Adrenal gland (tissue), 5 donors: ENCODE measurements at regions not wholly inside any gene's neighbourhood (a gene's known extent, or its start where the extent isn't known, plus 50 kb on each side); places are given as distances from the start of the nearest gene placed in this dataset.

ENCODE experiments used
- POLR2A ChIP-seq, 2 donors: fragments of 450-650 bp; IDR thresholded peaks; one replicate each; pipeline ENCODE4 v1.6.1; 2017; ENCODE audit warnings: antibody characterized with exemption in 2 of 2, mild to moderate bottlenecking in 2 of 2, moderate library complexity in 1 of 2
- TF ChIP-seq, protein P1 (sequence below), 6 experiments: fragments of 450-650 bp in 4 of 6; fragments of 200-600 bp in 2 of 6; sonication (generic) in 1 of 6; IDR thresholded peaks; 1 replicate in 5 of 6; 2 replicates in 1 of 6; pipeline versions ENCODE4 v1.5.1 to v1.8.0; 2016 to 2021; ENCODE audit warnings: antibody characterized with exemption in 6 of 6, mild to moderate bottlenecking in 2 of 6, moderate library complexity in 1 of 6
- donor health status: DM: no; HTN: no; CAD: no.

GRCh38 chr3:6526861-6527260 is 334.1 kb upstream of the GRM7 start:
- no peak for TF ChIP-seq POLR2A (IDR thresholded peaks at IDR 0.05)
- TF ChIP-seq, protein P1, sequence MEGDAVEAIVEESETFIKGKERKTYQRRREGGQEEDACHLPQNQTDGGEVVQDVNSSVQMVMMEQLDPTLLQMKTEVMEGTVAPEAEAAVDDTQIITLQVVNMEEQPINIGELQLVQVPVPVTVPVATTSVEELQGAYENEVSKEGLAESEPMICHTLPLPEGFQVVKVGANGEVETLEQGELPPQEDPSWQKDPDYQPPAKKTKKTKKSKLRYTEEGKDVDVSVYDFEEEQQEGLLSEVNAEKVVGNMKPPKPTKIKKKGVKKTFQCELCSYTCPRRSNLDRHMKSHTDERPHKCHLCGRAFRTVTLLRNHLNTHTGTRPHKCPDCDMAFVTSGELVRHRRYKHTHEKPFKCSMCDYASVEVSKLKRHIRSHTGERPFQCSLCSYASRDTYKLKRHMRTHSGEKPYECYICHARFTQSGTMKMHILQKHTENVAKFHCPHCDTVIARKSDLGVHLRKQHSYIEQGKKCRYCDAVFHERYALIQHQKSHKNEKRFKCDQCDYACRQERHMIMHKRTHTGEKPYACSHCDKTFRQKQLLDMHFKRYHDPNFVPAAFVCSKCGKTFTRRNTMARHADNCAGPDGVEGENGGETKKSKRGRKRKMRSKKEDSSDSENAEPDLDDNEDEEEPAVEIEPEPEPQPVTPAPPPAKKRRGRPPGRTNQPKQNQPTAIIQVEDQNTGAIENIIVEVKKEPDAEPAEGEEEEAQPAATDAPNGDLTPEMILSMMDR (IDR thresholded peaks at IDR 0.05): no peak
